ENCODE measurements at regions not wholly inside any gene's neighbourhood (a gene's known extent, or its start where the extent isn't known, plus 50 kb on each side); places are given as distances from the start of the nearest gene placed in this dataset.

DNA sequence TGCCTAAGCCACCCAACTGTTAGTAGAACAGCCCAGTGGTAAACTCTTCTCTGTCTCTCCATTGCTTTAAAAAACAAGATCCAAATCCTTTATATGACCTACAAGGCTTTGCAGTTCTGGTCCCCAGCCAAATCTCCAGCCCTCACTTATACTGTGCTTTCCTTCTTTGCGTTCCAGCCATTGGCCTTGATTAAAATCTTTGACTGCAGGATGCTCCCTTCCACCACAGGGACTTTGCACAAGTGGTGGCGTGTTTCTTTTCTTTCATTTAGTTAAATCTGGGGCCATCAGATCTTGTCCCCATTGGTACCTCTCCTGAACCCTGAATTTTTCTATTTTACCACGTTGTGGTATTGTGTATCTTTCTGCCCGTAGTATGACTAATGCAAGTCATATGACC is 183.7 kb downstream of the VRK1 start:
- DNase-seq (ENCODE audit: low read depth): no peak

DNA sequence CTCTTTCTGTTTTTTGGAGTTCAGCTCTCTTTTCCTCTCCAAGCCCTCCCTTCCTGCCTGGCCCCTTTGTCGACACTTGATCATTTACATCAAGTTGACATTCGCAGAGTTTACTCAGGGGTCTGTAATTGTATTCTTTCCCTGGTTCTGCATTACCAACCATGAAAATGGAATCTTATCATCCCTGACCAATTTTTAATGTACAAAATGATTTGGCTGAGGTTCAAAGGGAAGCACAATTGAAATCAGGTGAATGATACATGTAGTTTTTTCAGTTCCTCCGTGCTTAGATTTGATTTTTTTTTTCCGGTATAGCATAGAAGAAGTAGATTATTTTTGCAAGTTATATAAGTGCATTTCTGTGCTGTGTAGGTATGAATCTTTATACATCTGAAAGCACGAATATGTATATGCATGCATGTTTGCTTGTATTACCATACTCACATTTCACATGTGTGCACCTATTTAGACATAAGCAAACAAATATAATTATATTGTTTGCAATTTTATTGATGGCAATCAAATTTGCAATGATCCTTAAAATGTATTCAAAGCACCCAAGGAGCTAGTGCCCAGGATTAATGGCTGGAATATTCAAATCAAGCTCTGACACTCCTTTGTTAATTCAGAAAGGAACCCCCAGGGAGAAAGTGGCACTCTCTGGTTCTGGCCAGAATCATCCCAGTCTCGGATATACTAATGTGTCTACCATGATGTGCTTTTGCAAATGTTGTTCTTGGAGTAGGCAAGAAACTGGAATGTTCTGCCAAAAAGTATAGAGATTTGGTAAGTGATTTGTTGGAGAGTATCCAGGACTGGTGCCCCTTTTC is 189.3 kb downstream of the VRK1 start:
- no peak for DNase-seq (ENCODE audit: low read depth)

DNA sequence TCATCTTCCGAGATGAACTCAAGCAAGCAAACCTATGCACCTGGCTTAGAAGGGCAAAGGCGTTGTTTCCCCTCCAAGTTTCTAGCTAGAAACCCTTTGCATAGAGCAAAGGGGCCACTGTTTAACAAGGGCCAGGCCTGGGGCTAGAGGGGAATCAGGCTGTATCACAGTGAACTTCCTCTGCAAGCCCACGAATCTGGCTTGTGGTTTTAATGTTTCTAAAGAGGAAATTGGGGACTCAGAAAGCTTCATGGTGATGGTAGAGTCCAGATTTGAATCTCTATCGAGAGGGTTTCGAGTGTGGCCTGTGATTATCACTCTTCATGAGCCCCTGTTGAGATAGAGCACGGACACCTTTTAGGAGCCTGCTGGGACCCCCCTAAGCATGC is 189.9 kb downstream of the VRK1 start:
- no peak for DNase-seq (ENCODE audit: low read depth)

DNA sequence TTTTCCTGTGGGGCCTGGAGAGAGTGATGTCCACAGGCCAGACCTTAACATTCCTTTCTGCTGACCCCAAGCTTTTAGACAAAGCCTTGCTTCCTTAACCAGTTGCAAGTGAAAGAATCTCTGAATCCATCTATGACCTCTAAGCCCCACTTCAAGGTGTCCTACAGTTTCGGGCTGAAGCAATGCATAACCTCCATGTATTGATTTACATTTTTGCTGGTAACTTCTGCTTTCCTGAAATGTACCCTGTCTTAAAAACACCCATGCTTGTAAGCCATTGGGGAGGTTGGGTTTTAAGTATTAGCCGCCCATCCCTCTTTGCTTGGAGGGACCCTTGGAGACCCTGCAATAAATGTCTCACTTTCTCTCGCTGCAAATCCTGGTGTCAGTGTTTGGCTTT is 190.6 kb downstream of the VRK1 start:
- no peak for DNase-seq (ENCODE audit: low read depth)

DNA sequence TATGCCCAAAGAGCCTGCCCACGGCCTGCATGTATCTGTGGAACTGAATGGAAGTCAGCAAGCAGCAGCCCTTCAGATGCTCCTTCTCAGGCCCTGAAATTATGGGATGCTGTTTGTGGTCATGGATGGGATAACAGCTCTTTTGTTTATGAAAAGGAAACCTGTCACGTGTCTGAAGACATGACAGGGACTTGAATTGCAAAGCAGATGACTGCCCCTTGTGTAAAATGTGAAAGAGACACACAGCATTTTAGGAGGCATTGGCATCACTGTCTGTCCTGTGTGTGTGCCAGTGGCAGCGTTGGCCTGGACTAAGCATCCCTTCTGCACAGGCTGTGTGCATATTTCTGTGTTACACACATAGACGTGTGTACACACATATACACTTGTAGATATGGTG is 192.1 kb downstream of the VRK1 start:
- no peak for DNase-seq (ENCODE audit: low read depth)

DNA sequence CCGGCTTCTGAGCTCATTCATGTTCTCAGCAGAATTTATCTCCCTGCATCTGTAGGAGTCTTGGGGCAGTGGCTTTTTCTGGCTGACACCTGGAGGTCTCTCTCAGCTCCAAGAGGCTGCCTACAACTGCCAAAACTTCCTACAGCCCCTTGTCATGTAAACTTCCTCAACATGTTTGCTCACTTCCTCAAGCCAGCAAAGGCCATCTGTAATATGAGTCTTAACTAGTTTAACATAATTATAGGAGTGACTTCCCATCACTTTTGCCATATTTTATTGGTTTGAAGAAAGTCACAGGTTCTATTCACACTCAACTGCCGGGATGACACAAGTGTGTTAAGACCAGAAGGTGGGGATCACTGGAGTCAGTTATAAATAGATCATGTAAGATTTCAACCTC is 194.0 kb downstream of the VRK1 start:
- DNase-seq (ENCODE audit: low read depth): no peak

DNA sequence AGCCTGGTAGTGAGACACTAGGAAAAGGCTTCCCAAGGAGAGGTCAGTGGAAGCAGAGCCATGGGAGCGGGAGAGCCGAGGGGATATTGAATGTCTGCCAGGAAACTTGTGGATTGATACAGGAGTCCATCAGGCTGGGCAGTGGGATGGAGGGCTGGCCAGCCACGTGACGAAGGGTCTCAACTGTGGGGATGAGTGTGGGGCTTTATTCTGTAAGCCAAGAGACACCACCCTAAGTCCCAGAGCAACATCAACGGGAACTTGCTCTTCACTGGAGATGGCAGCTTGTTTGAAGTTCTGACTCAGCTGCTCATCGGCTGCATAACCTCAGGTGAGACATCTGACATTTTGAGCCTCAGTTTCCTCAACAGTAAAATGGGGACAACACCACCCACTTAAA is 197.8 kb downstream of the VRK1 start:
- DNase-seq (ENCODE audit: low read depth): no peak

DNA sequence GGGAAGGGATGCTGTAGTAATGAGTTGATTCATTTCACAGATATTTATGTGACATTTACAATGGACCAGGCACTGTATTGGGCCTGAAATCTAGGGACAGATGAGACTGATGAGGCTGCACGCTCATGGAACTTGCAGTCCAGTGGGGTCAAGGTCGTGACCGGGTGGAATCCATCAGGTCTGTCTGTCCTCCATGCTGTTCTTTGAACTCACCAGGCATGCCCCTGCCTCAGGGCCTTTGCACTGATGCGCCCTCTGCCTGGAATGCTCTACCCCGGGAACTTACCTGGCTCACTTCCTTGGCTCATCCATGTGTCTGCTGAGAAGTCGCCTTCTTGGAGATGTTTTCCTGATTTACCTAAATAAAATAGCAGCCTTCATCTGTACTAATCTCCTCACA is 200.1 kb downstream of the VRK1 start:
- DNase-seq (ENCODE audit: low read depth): no peak

DNA sequence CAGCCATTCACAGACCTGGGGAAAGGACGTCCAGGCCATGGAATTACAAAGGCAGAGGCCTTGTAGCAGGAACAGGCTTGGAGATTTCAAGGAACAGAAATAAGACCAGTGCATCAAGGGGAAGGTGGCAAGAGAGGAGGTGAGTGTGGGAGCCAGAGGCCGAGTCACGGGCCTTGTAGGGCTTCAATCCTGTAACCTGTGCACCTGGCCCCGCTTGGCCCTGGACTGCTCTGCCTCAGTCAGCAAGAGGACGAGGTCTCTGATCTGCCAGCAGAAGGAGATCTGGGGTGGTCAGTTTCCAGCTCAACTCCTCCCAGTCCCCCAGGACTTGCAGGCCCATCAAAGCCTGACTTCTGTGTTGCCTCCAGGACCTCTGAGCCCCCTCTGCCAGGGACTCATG is 200.8 kb downstream of the VRK1 start:
- DNase-seq (ENCODE audit: low read depth): no peak

DNA sequence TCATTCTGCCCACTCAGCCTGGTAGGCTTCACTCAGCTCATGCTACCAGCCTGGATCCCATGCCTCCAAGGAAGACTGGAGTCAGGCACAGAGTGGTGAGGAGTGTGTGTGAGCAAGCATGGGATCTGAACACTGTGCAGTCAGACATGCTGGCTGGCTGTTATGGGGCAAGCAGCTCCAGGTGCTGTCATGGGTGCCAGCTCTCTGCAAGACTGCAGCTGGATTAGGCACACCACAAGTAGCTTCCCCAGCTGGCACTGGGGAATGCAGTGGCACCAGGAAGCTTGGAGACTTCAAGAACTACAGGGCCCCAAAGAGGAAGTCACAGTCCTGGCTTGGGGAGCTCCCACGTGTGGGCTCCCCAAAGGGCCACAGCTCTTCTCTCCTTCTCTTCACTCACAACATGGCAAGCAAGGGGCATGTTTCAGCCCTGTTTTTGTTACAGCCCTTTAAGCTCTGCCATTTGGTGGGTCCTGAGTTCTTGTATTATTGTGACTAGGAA is 202.5 kb downstream of the VRK1 start:
- DNase-seq (ENCODE audit: low read depth): no peak

DNA sequence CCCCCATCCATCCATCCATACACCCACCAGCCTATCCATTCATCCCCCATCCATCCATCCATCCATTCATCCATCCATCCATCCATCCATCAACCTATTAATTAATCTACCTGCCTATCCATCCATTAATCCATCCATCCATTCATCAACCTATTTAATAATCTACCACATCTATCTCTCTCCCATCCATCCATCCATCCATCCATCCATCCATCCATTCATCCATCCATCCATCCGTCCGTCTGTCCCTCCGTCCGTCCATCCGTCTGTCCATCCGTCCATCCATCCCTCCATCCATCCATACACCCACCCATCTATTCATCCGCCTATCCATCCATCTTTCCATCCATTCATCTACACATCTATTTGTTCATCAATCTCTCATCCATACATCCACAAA is 205.3 kb downstream of the VRK1 start:
- no peak for DNase-seq (ENCODE audit: low read depth)

DNA sequence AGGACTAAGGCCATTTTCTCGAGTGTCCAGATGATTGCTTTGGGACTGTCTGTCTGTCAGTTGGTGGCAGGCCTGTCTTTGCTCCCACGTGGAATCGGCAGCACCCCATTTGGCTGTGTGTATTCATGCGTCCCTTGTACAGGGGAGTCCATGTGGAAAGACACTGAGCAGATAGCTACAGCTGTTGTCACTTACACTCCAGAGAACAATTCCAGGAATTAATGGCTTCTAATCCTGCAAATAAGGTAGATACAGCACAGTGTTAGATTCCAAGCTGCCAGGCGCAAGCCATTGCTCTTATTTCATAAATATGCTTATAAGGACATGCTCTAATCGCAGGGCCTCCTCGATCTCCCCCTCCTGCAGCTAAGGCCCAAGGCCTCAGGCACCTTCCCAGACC is 208.8 kb downstream of the VRK1 start:
- DNase-seq (ENCODE audit: low read depth): no peak

DNA sequence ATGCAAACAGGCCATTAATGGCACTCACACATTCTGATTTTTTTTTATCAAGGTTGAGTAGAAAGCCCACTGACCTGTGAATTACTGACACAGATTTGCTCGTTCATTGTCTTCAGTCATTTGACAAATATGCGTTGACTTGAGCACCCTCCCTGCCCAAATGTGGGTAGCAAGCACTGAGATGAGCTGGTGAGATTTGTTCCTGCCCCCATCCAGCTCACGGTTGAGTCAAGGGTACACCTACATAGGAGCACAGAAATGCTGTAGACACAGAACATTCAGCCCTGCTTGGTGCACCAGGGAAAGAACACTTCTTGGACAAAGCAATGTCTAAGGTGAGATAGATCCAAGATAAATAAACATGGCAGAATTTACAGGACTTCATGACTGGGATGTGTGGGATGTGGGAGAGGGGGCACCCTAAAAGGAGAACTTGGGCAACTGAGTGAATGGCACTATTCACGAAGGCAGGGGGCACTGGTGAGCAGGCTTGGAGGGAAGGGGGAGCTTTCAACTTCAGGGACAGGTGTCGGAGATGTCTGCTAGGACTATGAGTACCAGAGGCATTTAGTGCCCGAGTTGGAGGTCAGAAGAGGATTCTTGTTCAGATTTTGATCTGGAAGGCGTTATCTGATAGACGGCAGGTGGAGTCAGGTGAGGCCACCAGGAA is 213.4 kb downstream of the VRK1 start:
- no peak for DNase-seq (ENCODE audit: low read depth)

DNA sequence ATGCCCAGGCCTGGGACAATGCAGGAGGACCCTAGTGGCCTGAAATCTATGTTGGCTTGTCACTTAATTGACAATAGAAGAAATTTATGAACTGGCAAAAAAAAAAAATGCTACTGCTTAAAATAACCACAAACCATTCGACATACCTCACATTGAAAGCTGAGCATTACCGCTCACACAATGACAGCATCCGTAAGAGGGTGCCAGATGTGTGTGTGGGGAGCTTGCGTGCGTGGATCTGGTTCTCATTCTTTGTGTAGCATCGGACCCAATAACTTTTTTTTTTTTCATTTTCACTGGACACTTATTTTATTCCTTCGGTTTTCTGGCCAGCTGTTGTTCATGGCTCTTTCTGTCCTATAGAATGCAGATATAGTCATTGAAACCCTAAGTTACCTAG is 216.7 kb downstream of the VRK1 start:
- DNase-seq (ENCODE audit: low read depth): no peak

DNA sequence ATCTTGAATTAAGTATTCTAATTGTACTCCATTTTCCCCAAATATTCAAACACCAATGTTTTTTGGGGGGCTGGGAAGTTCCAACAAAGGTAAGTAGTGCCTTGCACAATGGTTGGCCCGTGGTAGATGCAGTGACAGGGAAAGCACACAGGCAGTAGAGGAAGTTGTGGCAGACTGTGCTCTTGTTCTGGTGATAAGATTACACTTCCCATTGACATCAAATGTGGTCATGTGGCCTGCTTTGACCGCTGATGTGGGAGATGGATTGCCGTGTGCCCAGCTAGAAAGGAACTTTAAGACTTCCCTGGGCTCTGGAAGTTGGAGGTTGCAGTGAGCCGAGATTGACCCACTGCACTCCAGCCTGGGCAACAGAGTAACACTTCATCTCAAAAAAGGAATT is 223.8 kb downstream of the VRK1 start:
- DNase-seq (ENCODE audit: low read depth): no peak

DNA sequence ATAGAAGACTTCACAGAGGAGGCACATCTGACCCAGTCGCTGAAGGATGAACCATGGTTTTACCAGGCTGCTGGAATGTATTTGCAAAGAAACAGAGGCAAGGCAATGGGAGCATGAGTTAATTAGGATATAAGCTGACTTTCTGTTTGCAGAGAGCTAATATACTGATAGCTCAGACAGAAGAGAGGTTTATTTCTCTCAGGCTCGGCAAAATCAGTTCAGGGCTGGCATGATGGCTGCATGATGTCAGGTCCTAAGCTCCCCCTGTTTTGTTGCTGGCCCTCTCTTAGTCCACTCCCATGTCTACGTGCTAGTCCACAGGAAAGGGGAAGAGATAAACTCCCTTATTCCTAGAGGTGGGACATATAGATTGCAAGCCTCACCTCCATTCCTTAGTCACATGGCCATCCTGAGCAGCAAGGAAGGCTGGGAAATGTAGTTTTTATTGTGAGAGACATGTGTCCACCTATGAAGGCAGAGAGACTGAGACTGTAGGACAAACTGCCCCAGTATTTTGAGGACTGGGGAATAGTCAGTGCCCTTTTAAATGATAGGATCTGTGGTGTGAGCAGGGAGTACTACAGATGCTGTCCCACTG is 224.5 kb downstream of the VRK1 start:
- DNase-seq (ENCODE audit: low read depth): no peak

DNA sequence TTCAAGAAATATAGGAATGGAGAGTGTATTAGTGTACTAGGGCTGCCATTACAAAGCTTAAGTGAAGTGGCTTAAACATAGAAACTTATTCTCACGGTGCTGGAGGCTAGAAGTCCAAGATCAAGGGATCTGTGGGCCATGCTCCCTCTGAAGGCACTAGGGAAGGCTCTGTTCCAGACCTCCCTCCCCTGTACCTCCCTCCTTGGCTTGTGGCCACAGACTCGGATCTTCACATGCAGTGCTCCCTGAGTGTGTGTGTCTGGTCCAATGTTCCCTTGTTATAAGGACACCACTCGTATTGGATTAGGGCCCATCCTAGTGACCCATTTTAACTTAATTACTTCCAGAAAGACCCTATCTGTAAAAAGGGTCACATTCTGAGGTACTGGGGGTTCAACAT is 225.6 kb downstream of the VRK1 start:
- no peak for DNase-seq (ENCODE audit: low read depth)

DNA sequence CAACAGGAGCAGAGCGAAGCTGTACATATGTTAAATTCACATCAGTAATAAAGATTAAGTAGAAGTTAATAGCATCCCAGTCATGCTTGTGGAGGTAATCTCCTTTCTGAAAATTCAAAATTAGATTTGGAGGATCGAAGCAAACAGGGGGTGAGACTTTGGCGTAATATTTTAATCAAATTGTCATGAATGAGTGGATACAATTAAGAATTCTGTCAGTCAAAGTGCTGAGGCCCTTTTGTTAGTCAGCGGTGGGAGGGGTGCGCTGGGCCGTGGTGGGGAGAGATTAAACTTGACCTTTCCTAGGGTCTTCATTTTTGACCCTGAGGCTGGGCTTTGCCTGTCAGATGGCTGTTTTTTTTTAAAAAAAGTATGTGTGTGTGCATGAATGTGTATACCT is 226.7 kb downstream of the VRK1 start:
- DNase-seq (ENCODE audit: low read depth): no peak

DNA sequence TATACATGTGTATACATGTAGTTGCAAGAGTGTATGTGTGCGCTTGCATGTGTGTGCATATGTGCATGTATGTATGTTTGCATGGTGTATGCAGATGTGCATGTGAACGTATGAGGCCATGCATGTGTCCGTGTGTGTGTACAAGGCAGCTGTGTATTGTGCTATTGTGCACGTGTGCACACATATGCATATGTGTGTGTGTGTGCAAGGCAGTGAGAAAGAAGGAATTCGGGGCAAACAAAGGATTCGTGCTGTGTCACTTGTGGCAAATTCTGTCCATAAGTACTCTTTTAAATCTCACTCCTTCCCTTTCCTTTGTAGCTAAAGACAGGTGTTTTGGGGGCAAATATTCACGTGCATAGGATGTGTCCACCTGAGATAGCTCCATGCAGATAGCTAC is 227.1 kb downstream of the VRK1 start:
- no peak for DNase-seq (ENCODE audit: low read depth)

DNA sequence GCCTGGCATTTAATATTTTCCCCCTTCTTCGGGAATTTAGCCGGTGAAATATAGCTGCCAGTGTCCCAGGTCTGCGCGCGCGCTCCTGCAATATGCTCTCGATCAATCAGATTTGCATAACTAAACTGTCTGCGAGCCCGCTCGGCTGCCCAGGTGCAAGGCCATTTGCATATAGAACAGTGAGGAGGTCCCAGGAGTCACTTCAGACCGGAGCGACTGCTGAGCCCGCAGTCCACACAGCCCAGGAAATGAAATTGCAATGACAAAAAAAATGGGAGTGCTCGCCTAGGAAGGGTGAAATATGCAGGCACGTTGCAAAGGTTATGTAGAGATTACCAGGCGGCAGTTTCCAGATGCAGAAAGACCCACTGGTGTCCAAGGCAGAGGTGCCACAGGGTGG is 228.5 kb downstream of the VRK1 start:
- DNase-seq (ENCODE audit: low read depth): no peak

DNA sequence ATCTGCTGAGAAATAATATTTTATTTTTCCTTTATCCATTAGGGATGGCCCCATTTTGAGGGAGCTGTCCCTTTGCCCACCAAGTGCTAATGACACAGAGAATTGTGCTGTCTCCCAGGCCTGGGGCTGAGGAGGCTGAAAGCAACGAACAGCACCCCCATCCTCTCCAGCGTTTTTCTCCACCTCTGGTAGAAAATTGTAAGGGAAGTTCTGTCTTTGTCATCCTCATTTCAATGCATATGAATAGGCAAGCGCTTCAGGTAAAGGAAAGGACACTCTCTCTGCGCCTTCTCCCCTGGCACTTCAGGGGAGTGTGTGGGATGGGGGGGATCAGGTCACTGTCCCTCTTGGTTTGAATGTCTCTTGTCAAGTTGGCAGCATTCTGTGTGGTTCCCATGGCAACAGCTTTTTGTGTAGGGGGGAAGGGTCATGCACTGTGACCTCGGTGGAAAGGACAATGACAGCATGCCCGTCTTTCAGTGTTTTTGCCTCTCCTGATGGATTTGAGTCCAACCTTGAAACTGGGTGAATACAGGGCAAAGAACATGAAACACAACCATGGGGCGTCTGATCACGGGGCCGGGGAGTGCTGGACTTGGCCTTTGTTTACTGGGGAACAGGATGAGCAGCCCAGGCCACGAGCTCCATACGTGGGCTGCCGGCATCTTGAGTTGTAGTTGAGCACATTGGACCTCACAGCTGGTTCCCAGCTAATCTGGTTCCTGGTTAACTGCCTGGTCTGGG is 230.2 kb downstream of the VRK1 start:
- no peak for DNase-seq (ENCODE audit: low read depth)

DNA sequence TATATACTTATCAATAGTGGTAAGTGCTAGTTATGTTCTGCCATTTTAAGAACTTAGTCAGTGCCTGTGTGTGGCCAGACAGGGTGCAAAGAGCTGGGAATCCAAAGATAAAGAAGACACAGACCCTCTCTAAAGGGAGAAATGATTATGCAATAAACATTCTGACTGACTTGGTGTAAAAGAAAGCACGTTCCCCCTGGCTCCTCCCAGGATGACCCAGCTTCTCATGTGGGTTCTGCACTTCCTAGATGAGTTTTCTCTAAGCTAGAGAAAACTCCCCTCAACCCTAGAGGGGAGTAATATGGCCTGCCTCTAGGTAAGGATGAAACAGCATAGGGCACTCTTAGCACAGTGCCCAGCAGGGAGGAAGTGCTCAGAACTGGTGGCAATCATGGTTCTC is 231.2 kb downstream of the VRK1 start:
- DNase-seq (ENCODE audit: low read depth): no peak

DNA sequence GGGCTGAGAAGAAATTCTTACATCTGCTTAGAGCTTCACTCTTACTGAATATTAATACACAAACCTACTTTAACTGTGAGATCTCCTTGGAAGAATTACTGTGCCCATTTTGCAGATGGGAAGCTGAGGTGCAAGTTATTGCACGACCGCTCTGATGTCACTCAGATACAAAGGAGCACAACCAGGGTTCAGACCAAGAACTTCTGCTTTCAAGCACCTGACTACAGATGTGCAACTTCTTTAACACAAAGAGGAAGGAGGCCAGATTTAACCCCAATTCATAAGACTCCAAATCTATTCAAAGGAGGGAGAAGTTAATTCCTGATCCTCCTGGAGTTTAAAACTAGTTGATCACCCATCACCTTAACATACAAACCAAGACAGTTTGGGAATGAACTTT is 232.6 kb downstream of the VRK1 start:
- no peak for DNase-seq (ENCODE audit: low read depth)

Data from fibroblast of gingiva (primary cell).